ENCODE measurements at regions not wholly inside any gene's neighbourhood (a gene's known extent, or its start where the extent isn't known, plus 50 kb on each side); places are given as distances from the start of the nearest gene placed in this dataset.

DNA sequence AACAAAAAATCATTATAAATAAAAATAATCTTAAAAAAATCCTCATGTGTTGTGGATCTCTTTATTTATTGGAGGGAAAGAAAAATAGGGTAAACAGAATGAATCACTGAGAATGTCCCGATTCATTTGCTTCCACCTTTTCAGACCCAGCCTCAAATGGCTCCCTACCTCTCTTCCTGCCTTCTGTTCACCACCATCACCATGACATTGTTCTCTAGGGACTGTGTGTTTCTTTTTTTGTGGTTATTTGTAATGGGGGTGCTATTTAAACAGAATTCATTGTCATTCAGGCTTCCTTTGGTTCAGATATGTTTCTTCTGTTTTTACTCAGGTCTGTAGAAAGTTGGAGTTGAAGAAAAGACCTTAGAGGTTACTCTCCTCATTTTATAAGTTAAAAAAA, 198.2 kb downstream of the KIF4B start:
- Histone ChIP-seq H3K27me3 (replicated peaks) (no peaks in the 10 kb centered on the region), H3K27ac (no peak overlapping the region), H3K36me3 (replicated peaks) (no peaks in the 10 kb centered on the region), H3K4me3 (ENCODE audit: low read depth, low read length) (no peak overlapping the region)
- in situ Hi-C loops (cut with HindIII; ENCODE audit: low pct_ligation_motif_present, low sequenced_read_pairs) = no loop called here
- DNase-seq = no peak
- TF ChIP-seq, protein P1, sequence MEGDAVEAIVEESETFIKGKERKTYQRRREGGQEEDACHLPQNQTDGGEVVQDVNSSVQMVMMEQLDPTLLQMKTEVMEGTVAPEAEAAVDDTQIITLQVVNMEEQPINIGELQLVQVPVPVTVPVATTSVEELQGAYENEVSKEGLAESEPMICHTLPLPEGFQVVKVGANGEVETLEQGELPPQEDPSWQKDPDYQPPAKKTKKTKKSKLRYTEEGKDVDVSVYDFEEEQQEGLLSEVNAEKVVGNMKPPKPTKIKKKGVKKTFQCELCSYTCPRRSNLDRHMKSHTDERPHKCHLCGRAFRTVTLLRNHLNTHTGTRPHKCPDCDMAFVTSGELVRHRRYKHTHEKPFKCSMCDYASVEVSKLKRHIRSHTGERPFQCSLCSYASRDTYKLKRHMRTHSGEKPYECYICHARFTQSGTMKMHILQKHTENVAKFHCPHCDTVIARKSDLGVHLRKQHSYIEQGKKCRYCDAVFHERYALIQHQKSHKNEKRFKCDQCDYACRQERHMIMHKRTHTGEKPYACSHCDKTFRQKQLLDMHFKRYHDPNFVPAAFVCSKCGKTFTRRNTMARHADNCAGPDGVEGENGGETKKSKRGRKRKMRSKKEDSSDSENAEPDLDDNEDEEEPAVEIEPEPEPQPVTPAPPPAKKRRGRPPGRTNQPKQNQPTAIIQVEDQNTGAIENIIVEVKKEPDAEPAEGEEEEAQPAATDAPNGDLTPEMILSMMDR (IDR thresholded peaks at IDR 0.05; ENCODE audit: low read depth, low read length, missing control alignments) = no peak

DNA sequence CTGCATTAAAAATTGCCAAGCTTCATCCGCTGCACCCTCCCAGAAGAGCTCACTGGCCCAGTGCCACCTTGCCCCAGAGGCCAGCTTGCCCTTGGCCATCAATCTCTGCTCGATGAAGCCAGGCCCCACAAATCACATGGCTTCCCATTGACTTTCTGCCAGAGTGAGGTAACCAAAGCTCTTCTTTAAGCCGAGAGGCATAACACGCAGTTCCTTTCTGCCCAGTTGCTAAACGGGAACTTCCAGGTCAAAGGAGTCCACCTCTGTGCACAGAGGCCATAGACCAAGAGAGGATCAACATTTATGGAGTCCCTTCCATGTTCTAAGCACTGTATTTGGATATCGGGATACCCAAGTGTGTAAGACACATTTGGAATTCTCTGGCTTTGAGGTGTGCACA, 208.8 kb downstream of the KIF4B start:
- TF ChIP-seq, protein P1 (IDR thresholded peaks at IDR 0.05; ENCODE audit: low read depth, low read length, missing control alignments) = no peak
- Histone ChIP-seq H3K27me3 (replicated peaks) (no peaks in the 10 kb centered on the region), H3K36me3 (replicated peaks) (no peaks in the 10 kb centered on the region), H3K27ac (no peak overlapping the region), H3K4me3 (ENCODE audit: low read depth, low read length) (no peak overlapping the region)
- no peak for DNase-seq
- in situ Hi-C loops (cut with HindIII; ENCODE audit: low pct_ligation_motif_present, low sequenced_read_pairs) = no loop called here

DNA sequence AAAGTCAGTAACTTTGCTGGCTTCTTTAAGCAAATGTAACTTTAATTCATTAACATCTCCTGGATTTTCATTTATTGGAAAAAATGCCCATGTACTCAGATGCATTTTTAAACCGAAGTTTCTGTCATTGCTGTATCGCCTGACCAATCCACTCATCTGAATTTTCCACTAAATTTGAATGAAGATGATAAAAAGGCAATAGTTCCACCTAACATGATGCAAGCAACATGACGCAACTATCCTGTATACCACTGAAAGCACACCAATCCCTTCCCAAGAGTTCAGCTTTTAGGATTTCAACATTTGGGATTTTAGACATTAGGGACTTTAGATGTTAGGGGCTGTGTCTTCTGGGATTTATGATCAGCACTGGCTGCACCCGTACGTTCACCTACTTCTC, 215.6 kb downstream of the KIF4B start:
- TF ChIP-seq, protein P1 (IDR thresholded peaks at IDR 0.05; ENCODE audit: low read depth, low read length, missing control alignments) = no peak

DNA sequence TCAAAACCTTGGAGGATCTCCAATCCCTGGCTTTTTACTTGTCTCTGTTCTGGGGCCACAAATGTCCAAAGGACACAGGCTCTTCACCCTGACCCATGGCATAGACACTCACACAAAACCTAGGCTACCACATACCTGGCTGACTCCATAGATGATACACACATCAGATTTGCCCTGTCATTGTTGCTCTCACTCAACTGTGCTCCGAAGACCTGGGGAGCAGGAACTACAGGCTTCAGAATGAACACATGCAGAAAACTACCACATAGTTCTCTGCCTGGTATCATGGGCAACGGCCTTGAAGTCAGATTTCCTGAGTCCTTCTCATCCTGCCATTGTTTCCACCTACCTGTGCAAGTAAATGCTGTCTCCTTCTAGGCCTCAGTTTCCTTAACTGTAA, 226.2 kb downstream of the KIF4B start:
- Histone ChIP-seq H3K36me3 (replicated peaks) (no peaks in the 10 kb centered on the region), H3K4me3 (ENCODE audit: low read depth, low read length) (no peak overlapping the region), H3K27me3 (replicated peaks) (no peaks in the 10 kb centered on the region), H3K27ac (no peak overlapping the region)
- DNase-seq = no peak
- in situ Hi-C loops (cut with HindIII; ENCODE audit: low pct_ligation_motif_present, low sequenced_read_pairs) = no loop called here
- TF ChIP-seq, protein P1 (IDR thresholded peaks at IDR 0.05; ENCODE audit: low read depth, low read length, missing control alignments) = no peak

More for the DNA sequence above, 215.6 kb downstream of the KIF4B start:
- in situ Hi-C loops (cut with HindIII; ENCODE audit: low pct_ligation_motif_present, low sequenced_read_pairs) = no loop called here
- Histone ChIP-seq H3K27me3 (replicated peaks) (no peaks in the 10 kb centered on the region), H3K4me3 (ENCODE audit: low read depth, low read length) (no peak overlapping the region), H3K36me3 (replicated peaks) (no peaks in the 10 kb centered on the region), H3K27ac (no peak overlapping the region)
- DNase-seq = no peak

DNA sequence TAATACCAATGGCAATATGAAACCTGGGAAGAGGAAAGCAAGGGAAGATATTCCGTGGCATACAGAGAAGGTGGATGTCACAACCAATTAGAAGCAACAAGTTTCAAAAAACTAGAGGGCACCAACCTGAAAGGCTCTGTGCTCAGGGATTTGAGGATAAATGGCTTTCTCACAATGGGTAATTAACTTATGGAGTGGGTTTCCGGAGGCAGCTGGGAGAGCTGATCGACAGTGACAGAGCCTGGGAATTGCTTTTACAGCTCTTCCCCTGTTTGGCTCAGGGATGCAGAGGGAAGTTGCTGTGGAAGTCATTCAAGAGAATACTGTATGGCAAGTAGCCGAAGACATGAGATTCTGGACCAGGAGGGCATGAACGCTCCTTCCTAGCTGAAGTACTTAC, 237.0 kb downstream of the KIF4B start:
- Histone ChIP-seq H3K27ac (no peak overlapping the region), H3K4me3 (ENCODE audit: low read depth, low read length) (no peak overlapping the region), H3K27me3 (replicated peaks) (no peaks in the 10 kb centered on the region), H3K36me3 (replicated peaks) (no peaks in the 10 kb centered on the region)
- DNase-seq = no peak
- in situ Hi-C loops (cut with HindIII; ENCODE audit: low pct_ligation_motif_present, low sequenced_read_pairs) = no loop called here
- TF ChIP-seq, protein P1 (IDR thresholded peaks at IDR 0.05; ENCODE audit: low read depth, low read length, missing control alignments) = no peak

DNA sequence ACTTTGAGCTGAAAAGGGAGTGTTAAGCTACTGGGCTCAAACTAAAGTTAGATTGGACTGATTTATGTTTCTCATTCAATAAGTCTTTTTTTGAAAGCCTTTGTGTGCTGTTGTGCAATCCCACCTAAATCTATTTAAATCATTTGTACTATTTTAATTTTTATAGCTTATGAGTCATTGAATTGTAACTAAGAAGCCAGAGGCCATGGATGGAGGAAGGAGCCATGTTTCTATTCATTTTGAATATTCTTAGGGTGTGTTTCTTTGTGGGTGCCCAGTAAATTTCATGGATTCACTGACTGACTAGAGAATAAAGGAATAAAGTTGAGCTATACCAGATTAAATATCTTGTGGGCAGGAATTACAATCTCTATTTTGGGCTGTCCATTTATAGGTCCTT, 238.5 kb downstream of the KIF4B start:
- no peak for DNase-seq
- no peaks in the 10 kb centered on the region for H3K27me3 ChIP-seq (replicated peaks)
- in situ Hi-C loops (cut with HindIII; ENCODE audit: low pct_ligation_motif_present, low sequenced_read_pairs) = no loop called here
- H3K36me3 ChIP-seq (replicated peaks) = no peaks in the 10 kb centered on the region
- TF ChIP-seq, protein P1 (IDR thresholded peaks at IDR 0.05; ENCODE audit: low read depth, low read length, missing control alignments) = no peak
- no peak overlapping the region for H3K27ac ChIP-seq
- no peak overlapping the region for H3K4me3 ChIP-seq (ENCODE audit: low read depth, low read length)
